Ishikawa (cell line): ENCODE measurements at regions not wholly inside any gene's neighbourhood (a gene's known extent, or its start where the extent isn't known, plus 50 kb on each side); places are given as distances from the start of the nearest gene placed in this dataset.

ENCODE experiments used
- CEBPB ChIP-seq: IDR thresholded peaks from 2 replicates; pipeline ENCODE4 v1.6.1; 2012
- CREB1 ChIP-seq: IDR thresholded peaks from 2 replicates; pipeline ENCODE4 v1.6.1; 2012; ENCODE audit warnings: low read depth
- EGR1 ChIP-seq: IDR thresholded peaks from 2 replicates; pipeline ENCODE4 v1.6.1; 2012
- EP300 ChIP-seq: IDR thresholded peaks from 2 replicates; pipeline ENCODE4 v1.6.1; 2012; ENCODE audit warnings: borderline replicate concordance
- FOXM1 ChIP-seq: IDR thresholded peaks from 2 replicates; pipeline ENCODE4 v1.6.1; 2012; ENCODE audit warnings: low read depth, borderline replicate concordance
- NFIC ChIP-seq: IDR thresholded peaks from 2 replicates; pipeline ENCODE4 v1.6.1; 2012
- RAD21 ChIP-seq: IDR thresholded peaks from 2 replicates; pipeline ENCODE4 v1.6.1; 2012; ENCODE audit warnings: low read depth
- TAF1 ChIP-seq: IDR thresholded peaks from 2 replicates; pipeline ENCODE4 v1.6.1; 2012; ENCODE audit warnings: low read depth, mild to moderate bottlenecking
- TCF12 ChIP-seq: IDR thresholded peaks from 2 replicates; pipeline ENCODE4 v1.6.1; 2012; ENCODE audit warnings: low read depth
- TEAD4 ChIP-seq: IDR thresholded peaks from 2 replicates; pipeline ENCODE4 v1.6.1; 2012
- YY1 ChIP-seq: IDR thresholded peaks from 2 replicates; pipeline ENCODE4 v1.6.1; 2012; ENCODE audit warnings: low read depth
- ZBTB7A ChIP-seq: IDR thresholded peaks from 2 replicates; pipeline ENCODE4 v1.6.1; 2012; ENCODE audit warnings: low read depth
- TF ChIP-seq, protein P1 (sequence below): IDR thresholded peaks from 2 replicates; pipeline ENCODE4 v1.6.1; 2012
- TF ChIP-seq, protein P2 (sequence below): IDR thresholded peaks from 2 replicates; pipeline ENCODE4 v1.6.1; 2012
- TF ChIP-seq, protein P3 (sequence below): IDR thresholded peaks from 2 replicates; pipeline ENCODE4 v1.6.1; 2012; ENCODE audit warnings: low read depth, mild to moderate bottlenecking

DNA sequence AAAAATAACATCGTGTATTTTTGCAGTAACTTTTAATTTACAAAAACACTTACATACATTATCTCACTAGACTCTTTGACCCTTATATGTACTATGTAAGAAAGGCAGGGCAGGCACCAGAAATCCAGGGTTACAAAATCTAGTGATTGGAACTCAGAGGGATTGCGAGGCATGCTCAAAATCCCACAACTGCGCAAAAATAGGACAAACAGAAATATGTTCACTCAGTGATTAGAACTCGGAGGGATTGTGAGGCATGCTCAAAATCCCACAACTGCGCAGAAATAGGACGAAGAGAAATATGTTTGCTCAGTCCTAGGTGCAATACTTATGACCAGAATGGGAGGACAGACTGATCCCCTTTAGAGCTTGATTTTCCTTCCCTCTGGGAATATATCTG, 79.2 kb upstream of the TGFBR2 start:
- TF ChIP-seq, protein P1, sequence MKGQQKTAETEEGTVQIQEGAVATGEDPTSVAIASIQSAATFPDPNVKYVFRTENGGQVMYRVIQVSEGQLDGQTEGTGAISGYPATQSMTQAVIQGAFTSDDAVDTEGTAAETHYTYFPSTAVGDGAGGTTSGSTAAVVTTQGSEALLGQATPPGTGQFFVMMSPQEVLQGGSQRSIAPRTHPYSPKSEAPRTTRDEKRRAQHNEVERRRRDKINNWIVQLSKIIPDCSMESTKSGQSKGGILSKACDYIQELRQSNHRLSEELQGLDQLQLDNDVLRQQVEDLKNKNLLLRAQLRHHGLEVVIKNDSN = no peak
- TF ChIP-seq TCF12 = no peak
- TF ChIP-seq CEBPB = no peak
- TF ChIP-seq CREB1 = no peak
- TF ChIP-seq TAF1 = no peak
- TF ChIP-seq ZBTB7A = no peak
- TF ChIP-seq YY1 = no peak
- no peak for TF ChIP-seq RAD21
- no peak for TF ChIP-seq EGR1
- TF ChIP-seq, protein P2, sequence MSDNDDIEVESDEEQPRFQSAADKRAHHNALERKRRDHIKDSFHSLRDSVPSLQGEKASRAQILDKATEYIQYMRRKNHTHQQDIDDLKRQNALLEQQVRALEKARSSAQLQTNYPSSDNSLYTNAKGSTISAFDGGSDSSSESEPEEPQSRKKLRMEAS = no peak
- no peak for TF ChIP-seq NFIC
- TF ChIP-seq, protein P3, sequence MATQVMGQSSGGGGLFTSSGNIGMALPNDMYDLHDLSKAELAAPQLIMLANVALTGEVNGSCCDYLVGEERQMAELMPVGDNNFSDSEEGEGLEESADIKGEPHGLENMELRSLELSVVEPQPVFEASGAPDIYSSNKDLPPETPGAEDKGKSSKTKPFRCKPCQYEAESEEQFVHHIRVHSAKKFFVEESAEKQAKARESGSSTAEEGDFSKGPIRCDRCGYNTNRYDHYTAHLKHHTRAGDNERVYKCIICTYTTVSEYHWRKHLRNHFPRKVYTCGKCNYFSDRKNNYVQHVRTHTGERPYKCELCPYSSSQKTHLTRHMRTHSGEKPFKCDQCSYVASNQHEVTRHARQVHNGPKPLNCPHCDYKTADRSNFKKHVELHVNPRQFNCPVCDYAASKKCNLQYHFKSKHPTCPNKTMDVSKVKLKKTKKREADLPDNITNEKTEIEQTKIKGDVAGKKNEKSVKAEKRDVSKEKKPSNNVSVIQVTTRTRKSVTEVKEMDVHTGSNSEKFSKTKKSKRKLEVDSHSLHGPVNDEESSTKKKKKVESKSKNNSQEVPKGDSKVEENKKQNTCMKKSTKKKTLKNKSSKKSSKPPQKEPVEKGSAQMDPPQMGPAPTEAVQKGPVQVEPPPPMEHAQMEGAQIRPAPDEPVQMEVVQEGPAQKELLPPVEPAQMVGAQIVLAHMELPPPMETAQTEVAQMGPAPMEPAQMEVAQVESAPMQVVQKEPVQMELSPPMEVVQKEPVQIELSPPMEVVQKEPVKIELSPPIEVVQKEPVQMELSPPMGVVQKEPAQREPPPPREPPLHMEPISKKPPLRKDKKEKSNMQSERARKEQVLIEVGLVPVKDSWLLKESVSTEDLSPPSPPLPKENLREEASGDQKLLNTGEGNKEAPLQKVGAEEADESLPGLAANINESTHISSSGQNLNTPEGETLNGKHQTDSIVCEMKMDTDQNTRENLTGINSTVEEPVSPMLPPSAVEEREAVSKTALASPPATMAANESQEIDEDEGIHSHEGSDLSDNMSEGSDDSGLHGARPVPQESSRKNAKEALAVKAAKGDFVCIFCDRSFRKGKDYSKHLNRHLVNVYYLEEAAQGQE = no peak
- TF ChIP-seq FOXM1 = no peak
- TF ChIP-seq EP300 = no peak
- no peak for TF ChIP-seq TEAD4

DNA sequence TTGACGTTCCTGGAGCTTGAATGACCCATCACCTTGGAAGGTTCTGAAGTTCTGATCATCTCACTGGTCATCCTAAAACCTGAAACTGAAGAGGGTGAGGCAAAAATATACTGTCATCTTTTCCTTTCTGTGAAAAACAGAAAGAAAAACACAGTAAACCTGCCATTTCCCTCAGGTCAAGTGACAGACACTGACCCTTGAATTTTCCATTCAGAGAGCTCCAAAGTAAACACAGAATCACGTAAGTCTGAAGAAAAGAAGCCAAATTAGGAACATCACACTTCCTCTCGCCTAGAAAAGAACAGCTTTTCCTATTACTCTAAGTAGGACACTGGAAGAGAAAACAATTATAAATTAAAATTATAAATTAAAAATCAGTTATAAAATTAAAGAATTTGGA, 78.7 kb upstream of the TGFBR2 start:
- TF ChIP-seq TAF1 = no peak
- TF ChIP-seq CREB1 = no peak
- TF ChIP-seq, protein P1 = no peak
- TF ChIP-seq YY1 = no peak

DNA sequence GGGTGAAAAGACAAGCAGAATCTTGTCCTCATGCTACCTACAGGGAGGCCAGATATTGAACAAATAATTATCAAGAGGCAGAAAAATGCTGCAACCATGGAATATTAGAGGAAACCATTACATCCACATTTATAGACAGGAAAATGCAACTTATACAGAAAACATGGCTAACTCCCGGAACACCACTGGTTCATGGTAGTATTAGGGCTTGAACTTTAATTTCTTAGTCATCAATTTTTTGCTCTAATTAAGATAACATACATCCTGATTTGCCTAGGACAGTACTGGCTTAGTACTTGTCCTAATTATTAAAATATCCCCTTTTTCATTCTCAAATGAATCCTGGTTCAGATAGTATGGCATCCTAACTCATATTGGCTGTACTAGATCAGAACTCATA, 76.3 kb upstream of the TGFBR2 start:
- TF ChIP-seq TAF1 (no peak), TCF12 (no peak)

DNA sequence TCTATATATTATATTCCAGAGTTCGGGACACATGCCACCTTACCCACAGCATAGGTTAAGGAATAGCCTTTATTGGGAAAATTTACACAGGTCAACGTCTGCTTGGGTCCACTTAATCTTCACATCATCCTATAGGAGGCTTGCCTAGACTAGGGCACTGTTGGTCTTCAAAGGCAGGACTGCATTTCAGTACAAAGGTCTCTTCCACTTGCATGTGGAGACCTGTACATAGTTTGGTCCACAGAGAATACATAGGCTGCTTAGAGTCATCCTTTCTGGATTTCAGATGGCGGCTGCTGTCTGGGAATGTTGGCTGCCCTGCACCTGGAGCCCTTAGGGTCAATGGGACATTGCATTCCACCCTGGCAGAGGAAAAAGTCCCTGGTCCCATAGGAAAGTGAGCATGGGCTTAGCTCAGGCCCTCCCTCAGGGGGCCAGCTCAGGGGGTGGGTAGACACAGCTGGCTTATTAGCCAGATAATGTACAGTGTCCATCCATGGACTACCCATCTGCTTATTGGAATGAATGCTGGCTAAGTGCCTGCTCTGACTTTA, 75.3 kb upstream of the TGFBR2 start:
- TF ChIP-seq RAD21 (no peak), ZBTB7A (no peak), CREB1 (no peak), NFIC (no peak), YY1 (no peak), EGR1 (no peak), TCF12 (no peak), FOXM1 (no peak), TEAD4 (no peak), EP300 (no peak), CEBPB (no peak), TAF1 (no peak)
- TF ChIP-seq, protein P2 = no peak
- TF ChIP-seq, protein P3 = no peak
- TF ChIP-seq, protein P1 = no peak

DNA sequence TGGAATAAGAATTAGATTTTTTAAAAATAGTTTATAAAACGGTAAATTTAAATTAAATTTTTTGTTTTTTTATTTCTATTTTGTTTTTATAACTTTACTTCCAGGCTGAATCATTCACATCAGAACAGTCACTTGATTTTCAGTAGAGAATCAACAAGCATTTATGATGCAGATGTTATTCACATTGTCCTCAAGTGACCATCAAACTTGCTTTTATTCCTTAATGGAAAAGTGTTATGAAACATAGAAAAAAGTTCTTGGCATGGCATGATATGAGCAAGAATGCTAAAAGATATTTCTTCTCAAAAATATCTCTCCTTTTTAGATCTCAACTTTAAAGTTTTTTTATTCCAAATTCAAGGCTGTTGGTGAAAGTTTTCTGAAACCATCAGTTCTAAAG, 70.9 kb upstream of the TGFBR2 start:
- TF ChIP-seq TAF1 (no peak), CREB1 (no peak), TEAD4 (no peak), NFIC (no peak), YY1 (no peak), RAD21 (no peak), EGR1 (no peak), EP300 (no peak), TCF12 (no peak), FOXM1 (no peak), CEBPB (no peak), ZBTB7A (no peak)
- TF ChIP-seq, protein P1 = no peak
- TF ChIP-seq, protein P3 = no peak
- TF ChIP-seq, protein P2 = no peak
